ENCODE measurements at regions not wholly inside any gene's neighbourhood (a gene's known extent, or its start where the extent isn't known, plus 50 kb on each side); places are given as distances from the start of the nearest gene placed in this dataset.

DNA sequence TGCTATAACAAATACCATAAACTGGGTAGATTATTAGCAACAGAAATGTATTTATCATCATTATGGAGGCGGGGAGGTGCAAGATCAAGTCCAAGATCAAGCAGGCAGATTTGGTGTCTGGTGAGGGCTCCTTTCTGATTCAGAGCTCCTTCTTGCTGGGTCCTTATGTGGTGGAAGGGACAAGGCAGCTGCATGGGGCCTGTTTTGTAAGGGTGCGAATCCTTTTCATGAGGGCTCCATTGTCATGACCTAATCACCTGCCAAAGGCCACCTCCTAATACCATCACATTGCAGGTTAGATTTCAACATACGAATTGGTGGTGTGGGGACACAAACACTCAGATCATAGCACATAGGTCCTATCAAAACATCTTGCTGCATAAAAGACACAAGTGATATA lies 84.4 kb upstream of the CCDC150 start (continued):
- TF ChIP-seq ZNF77 (CRISPR knock-in tag; IDR thresholded peaks at IDR 0.05) = no peak
- TF ChIP-seq ZNF583 (CRISPR knock-in tag; IDR thresholded peaks at IDR 0.05) = no peak
- TF ChIP-seq, protein P1, sequence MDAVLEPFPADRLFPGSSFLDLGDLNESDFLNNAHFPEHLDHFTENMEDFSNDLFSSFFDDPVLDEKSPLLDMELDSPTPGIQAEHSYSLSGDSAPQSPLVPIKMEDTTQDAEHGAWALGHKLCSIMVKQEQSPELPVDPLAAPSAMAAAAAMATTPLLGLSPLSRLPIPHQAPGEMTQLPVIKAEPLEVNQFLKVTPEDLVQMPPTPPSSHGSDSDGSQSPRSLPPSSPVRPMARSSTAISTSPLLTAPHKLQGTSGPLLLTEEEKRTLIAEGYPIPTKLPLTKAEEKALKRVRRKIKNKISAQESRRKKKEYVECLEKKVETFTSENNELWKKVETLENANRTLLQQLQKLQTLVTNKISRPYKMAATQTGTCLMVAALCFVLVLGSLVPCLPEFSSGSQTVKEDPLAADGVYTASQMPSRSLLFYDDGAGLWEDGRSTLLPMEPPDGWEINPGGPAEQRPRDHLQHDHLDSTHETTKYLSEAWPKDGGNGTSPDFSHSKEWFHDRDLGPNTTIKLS (IDR thresholded peaks at IDR 0.05; ENCODE audit: borderline replicate concordance, low read depth) = no peak

DNA sequence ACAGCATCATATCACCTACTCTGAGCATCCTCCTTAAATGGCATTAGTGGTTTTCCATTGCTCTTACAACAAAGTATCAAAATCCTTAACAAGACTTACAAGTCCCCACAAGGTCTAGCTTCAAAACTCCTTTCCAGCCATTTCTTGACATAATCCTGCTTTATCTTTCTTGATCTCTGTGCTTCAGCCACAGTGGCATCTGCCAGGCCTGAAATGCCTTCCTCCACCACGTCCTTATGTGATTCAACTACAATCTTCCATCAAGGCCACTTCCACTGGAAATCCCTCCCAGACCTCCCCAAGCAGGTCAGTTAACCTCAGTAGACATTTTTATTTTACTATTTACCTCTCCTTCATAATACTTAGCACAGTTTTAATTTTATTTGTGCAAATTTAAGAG lies 83.8 kb upstream of the CCDC150 start:
- in situ Hi-C loops (cut with MboI) = no loop called here
- no peak overlapping the region for H3K27ac ChIP-seq (ENCODE audit: extremely low read depth, low read depth, low read length)
- H3K4me2 ChIP-seq (ENCODE audit: insufficient read depth, low read length) = no peak overlapping the region
- no peak overlapping the region for H3K9ac ChIP-seq (ENCODE audit: insufficient read depth in 1 of 2, low read depth in 2 of 2, low read length in 2 of 2)
- no peak for DNase-seq (ENCODE audit: extremely low read depth in 1 of 4, low spot score in 3 of 4)
- FAIRE-seq = no peak
- no TSS peak for BruUV-seq (replicated peaks)
- H3K27me3 ChIP-seq (ENCODE audit: control insufficient read depth in 2 of 2, insufficient read depth in 2 of 2, low read length in 2 of 2) = no peaks in the 10 kb centered on the region
- no peaks in the 10 kb centered on the region for H3K36me3 ChIP-seq (ENCODE audit: control insufficient read depth, insufficient read depth, low read length)
- WGBS (ENCODE audit: insufficient coverage, low coverage, missing lambda C conversion rate) = 0% methylated on average over 1 of the region's 1 CpG
- H3K4me1 ChIP-seq (replicated peaks in 1 of 2; ENCODE audit: control insufficient read depth in 2 of 2, insufficient read depth in 2 of 2, low read length in 2 of 2) = no peaks in the 10 kb centered on the region
- H3K9me1 ChIP-seq (ENCODE audit: control insufficient read depth, insufficient read depth, low read length) = no peaks in the 10 kb centered on the region
- H3K9me3 ChIP-seq (replicated peaks; ENCODE audit: control insufficient read depth, insufficient read depth, low read depth, low read length) = no peaks in the 10 kb centered on the region
- no peak overlapping the region for H3K4me3 ChIP-seq
- H3K79me2 ChIP-seq (ENCODE audit: control insufficient read depth, insufficient read depth, low read length) = no peaks in the 10 kb centered on the region
- intact Hi-C loops (cut with micrococcal nuclease) = no loop called here
- no peak for ATAC-seq
- no peak overlapping the region for H2AFZ ChIP-seq (ENCODE audit: low read depth, low read length)
- ChIA-PET CTCF (ENCODE audit: low intra/inter-chr PET ratio) (no interaction called here), POLR2A (no interaction called here)
- TF ChIP-seq SFPQ (IDR thresholded peaks at IDR 0.05; ENCODE audit: low read depth, low read length) (no peak), CREB1 (IDR thresholded peaks at IDR 0.05) (no peak), CREB1 (CRISPR knock-in tag; IDR thresholded peaks at IDR 0.05) (no peak), CBX5 (IDR thresholded peaks at IDR 0.05; ENCODE audit: borderline replicate concordance, low read depth) (no peak), ARID1B (IDR thresholded peaks at IDR 0.05) (no peak), HDAC8 (tag; IDR thresholded peaks at IDR 0.05) (no peak), ZNF263 (CRISPR knock-in tag; IDR thresholded peaks at IDR 0.05; ENCODE audit: borderline replicate concordance) (no peak), LCOR (CRISPR knock-in tag; IDR thresholded peaks at IDR 0.05) (no peak), TBP (optimal IDR thresholded peaks at IDR 0.05; ENCODE audit: low read depth, low read length) (no peak), RFX7 (CRISPR knock-in tag; IDR thresholded peaks at IDR 0.05) (no peak), CHCHD3 (CRISPR knock-in tag; IDR thresholded peaks at IDR 0.05) (no peak), ZNF76 (CRISPR knock-in tag; IDR thresholded peaks at IDR 0.05; ENCODE audit: borderline replicate concordance) (no peak), GABPB2 (CRISPR knock-in tag; conservative IDR thresholded peaks at IDR 0.05) (no peak)
- TF ChIP-seq, protein P2, sequence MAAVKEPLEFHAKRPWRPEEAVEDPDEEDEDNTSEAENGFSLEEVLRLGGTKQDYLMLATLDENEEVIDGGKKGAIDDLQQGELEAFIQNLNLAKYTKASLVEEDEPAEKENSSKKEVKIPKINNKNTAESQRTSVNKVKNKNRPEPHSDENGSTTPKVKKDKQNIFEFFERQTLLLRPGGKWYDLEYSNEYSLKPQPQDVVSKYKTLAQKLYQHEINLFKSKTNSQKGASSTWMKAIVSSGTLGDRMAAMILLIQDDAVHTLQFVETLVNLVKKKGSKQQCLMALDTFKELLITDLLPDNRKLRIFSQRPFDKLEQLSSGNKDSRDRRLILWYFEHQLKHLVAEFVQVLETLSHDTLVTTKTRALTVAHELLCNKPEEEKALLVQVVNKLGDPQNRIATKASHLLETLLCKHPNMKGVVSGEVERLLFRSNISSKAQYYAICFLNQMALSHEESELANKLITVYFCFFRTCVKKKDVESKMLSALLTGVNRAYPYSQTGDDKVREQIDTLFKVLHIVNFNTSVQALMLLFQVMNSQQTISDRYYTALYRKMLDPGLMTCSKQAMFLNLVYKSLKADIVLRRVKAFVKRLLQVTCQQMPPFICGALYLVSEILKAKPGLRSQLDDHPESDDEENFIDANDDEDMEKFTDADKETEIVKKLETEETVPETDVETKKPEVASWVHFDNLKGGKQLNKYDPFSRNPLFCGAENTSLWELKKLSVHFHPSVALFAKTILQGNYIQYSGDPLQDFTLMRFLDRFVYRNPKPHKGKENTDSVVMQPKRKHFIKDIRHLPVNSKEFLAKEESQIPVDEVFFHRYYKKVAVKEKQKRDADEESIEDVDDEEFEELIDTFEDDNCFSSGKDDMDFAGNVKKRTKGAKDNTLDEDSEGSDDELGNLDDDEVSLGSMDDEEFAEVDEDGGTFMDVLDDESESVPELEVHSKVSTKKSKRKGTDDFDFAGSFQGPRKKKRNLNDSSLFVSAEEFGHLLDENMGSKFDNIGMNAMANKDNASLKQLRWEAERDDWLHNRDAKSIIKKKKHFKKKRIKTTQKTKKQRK (IDR thresholded peaks at IDR 0.05; ENCODE audit: borderline replicate concordance, low read depth, low read length) = no peak
- H4K20me1 ChIP-seq (replicated peaks; ENCODE audit: control insufficient read depth, insufficient read depth, low read length) = no peaks in the 10 kb centered on the region
